HG03175 (cell line): ENCODE measurements at regions not wholly inside any gene's neighbourhood (a gene's known extent, or its start where the extent isn't known, plus 50 kb on each side); places are given as distances from the start of the nearest gene placed in this dataset.
"Not testable (repeated sequence)": the region's sequence is repeated elsewhere in the genome, so short reads cannot be mapped to it uniquely, and the experiment has no call there.

Experiments
- ATAC-seq: cut with Tn5 transposase; IDR thresholded peaks from one replicate; pipeline ENCODE4 v1.9.1; 2021; ENCODE audit warnings: mild to moderate bottlenecking, moderate library complexity; ENCODE audit not compliant: unreplicated experiment

GRCh38 chr7:84880326-84880997 lies 306.4 kb downstream of the SEMA3D start:
- ATAC-seq: not testable (repeated sequence)

- no peak for ATAC-seq
Measured at GRCh38 chr7:84879570-84880325, 307.1 kb downstream of the SEMA3D start.

- ATAC-seq: no peak
Measured at GRCh38 chr7:84877943-84878570, 308.8 kb downstream of the SEMA3D start.

- no peak for ATAC-seq
Measured at GRCh38 chr7:84876061-84876821, 310.6 kb downstream of the SEMA3D start.

GRCh38 chr7:84865560-84865959 lies 321.3 kb downstream of the SEMA3D start:
- no peak for ATAC-seq

GRCh38 chr7:84857336-84857735 lies 329.5 kb downstream of the SEMA3D start:
- no peak for ATAC-seq

GRCh38 chr7:84855758-84856157 lies 331.1 kb downstream of the SEMA3D start:
- no peak for ATAC-seq

GRCh38 chr7:84848974-84849372 lies 337.9 kb downstream of the SEMA3D start:
- not testable (repeated sequence) for ATAC-seq

- no peak for ATAC-seq
Measured at GRCh38 chr7:84848219-84848973, 338.5 kb downstream of the SEMA3D start.

GRCh38 chr7:84847790-84848189 lies 339.1 kb downstream of the SEMA3D start:
- no peak for ATAC-seq

- ATAC-seq: no peak
Measured at GRCh38 chr7:84847038-84847437, 339.8 kb downstream of the SEMA3D start.

- ATAC-seq: no peak
Measured at GRCh38 chr7:84845971-84846370, 340.9 kb downstream of the SEMA3D start.

- no peak for ATAC-seq
Measured at GRCh38 chr7:84844771-84845170, 342.1 kb downstream of the SEMA3D start.

- no peak for ATAC-seq
Measured at GRCh38 chr7:84841809-84842208, 345.0 kb downstream of the SEMA3D start.

- ATAC-seq: no peak
Measured at GRCh38 chr7:84838857-84839256, 348.0 kb downstream of the SEMA3D start.

- no peak for ATAC-seq
Measured at GRCh38 chr7:84837405-84837804, 349.5 kb downstream of the SEMA3D start.

- no peak for ATAC-seq
Measured at GRCh38 chr7:84829719-84830118, 357.1 kb downstream of the SEMA3D start.

- ATAC-seq: no peak
Measured at GRCh38 chr7:84824057-84824651, 362.7 kb downstream of the SEMA3D start.

- ATAC-seq: no peak
Measured at GRCh38 chr7:84823530-84823929, 363.3 kb downstream of the SEMA3D start.

- no peak for ATAC-seq
Measured at GRCh38 chr7:84822941-84823510, 363.8 kb downstream of the SEMA3D start.
